ENCODE measurements at regions not wholly inside any gene's neighbourhood (a gene's known extent, or its start where the extent isn't known, plus 50 kb on each side); places are given as distances from the start of the nearest gene placed in this dataset.

GRCh38 chr2:128421286-128421685 lies 102.6 kb upstream of the HS6ST1 start:
- Mint-ChIP-seq H3K4me3 (no peak overlapping the region), H3K27ac (no peak overlapping the region), H3K36me3 (peaks cover 5 to 17% of the 10 kb centered on the region in 2 donors), H3K4me1 (no peaks in the 10 kb centered on the region), H3K9me3 (peaks cover 6 to 20% (median 11%) of the 10 kb centered on the region in 7 donors), H3K27me3 (no peaks in the 10 kb centered on the region)
- no peak for ATAC-seq (ENCODE audit: low read depth in 2 of 2)
- DNase-seq, result no peak

GRCh38 chr2:128421861-128422311 lies 103.2 kb upstream of the HS6ST1 start:
- H3K27ac Mint-ChIP-seq, result no peak overlapping the region
- peaks cover 6 to 20% (median 11%) of the 10 kb centered on the region in 7 donors for H3K9me3 Mint-ChIP-seq
- DNase-seq (no peak), ATAC-seq (ENCODE audit: low read depth in 2 of 2) (no peak)
- peaks cover 5 to 17% of the 10 kb centered on the region in 2 donors for H3K36me3 Mint-ChIP-seq
- H3K27me3 Mint-ChIP-seq, result no peaks in the 10 kb centered on the region
- peak overlapping the region in 1 of 8 donors; percentile 57 for H3K4me3 Mint-ChIP-seq
- H3K4me1 Mint-ChIP-seq, result no peaks in the 10 kb centered on the region

GRCh38 chr2:128422571-128422970 lies 103.9 kb upstream of the HS6ST1 start:
- no peak for DNase-seq
- Mint-ChIP-seq H3K27ac (no peak overlapping the region), H3K4me1 (no peaks in the 10 kb centered on the region)

GRCh38 chr2:128423788-128424165 lies 105.1 kb upstream of the HS6ST1 start:
- Mint-ChIP-seq H3K4me3 (peak overlapping the region in 1 of 8 donors; percentile 12), H3K4me1 (no peaks in the 10 kb centered on the region), H3K36me3 (peaks cover 5 to 17% of the 10 kb centered on the region in 2 donors), H3K27me3 (no peaks in the 10 kb centered on the region), H3K27ac (no peak overlapping the region), H3K9me3 (peaks cover 6 to 24% (median 14%) of the 10 kb centered on the region in 7 donors)
- ATAC-seq (ENCODE audit: low read depth in 2 of 2), result no peak
- DNase-seq, result no peak

More at GRCh38 chr2:128422571-128422970, 103.9 kb upstream of the HS6ST1 start:
- peaks cover 6 to 20% (median 11%) of the 10 kb centered on the region in 7 donors for H3K9me3 Mint-ChIP-seq
- no peak for ATAC-seq (ENCODE audit: low read depth in 2 of 2)
- no peaks in the 10 kb centered on the region for H3K27me3 Mint-ChIP-seq
- peak overlapping the region in 1 of 8 donors; percentile 21 for H3K4me3 Mint-ChIP-seq
- H3K36me3 Mint-ChIP-seq, result peaks cover 5 to 17% of the 10 kb centered on the region in 2 donors

GRCh38 chr2:128424406-128425171 lies 105.9 kb upstream of the HS6ST1 start:
- Mint-ChIP-seq H3K9me3 (peaks cover 6 to 29% (median 17%) of the 10 kb centered on the region in 7 donors), H3K4me1 (no peaks in the 10 kb centered on the region), H3K27ac (no peak overlapping the region), H3K36me3 (peaks cover 4 to 18% of the 10 kb centered on the region in 2 donors), H3K27me3 (no peaks in the 10 kb centered on the region), H3K4me3 (no peak overlapping the region)
- no peak for DNase-seq
- ATAC-seq (ENCODE audit: low read depth in 2 of 2), result no peak

GRCh38 chr2:128425216-128425615 lies 106.5 kb upstream of the HS6ST1 start:
- DNase-seq (no peak), ATAC-seq (ENCODE audit: low read depth in 2 of 2) (no peak)
- H3K27ac Mint-ChIP-seq, result no peak overlapping the region

GRCh38 chr2:128425731-128426620 lies 107.3 kb upstream of the HS6ST1 start:
- Mint-ChIP-seq H3K27ac (no peak overlapping the region), H3K4me3 (no peak overlapping the region), H3K27me3 (no peaks in the 10 kb centered on the region), H3K9me3 (peaks cover 4 to 28% (median 21%) of the 10 kb centered on the region in 7 donors), H3K4me1 (no peaks in the 10 kb centered on the region), H3K36me3 (peaks cover 3 to 11% of the 10 kb centered on the region in 2 donors)
- ATAC-seq (ENCODE audit: low read depth in 2 of 2) (no peak), DNase-seq (no peak)

More at GRCh38 chr2:128425216-128425615, 106.5 kb upstream of the HS6ST1 start:
- Mint-ChIP-seq H3K9me3 (peaks cover 6 to 29% (median 16%) of the 10 kb centered on the region in 7 donors), H3K4me3 (no peak overlapping the region), H3K4me1 (no peaks in the 10 kb centered on the region), H3K36me3 (peaks cover 3 to 15% of the 10 kb centered on the region in 2 donors), H3K27me3 (no peaks in the 10 kb centered on the region)

GRCh38 chr2:128427413-128427755 lies 108.7 kb upstream of the HS6ST1 start:
- Mint-ChIP-seq H3K27me3 (no peaks in the 10 kb centered on the region), H3K36me3 (peaks cover 3 to 11% of the 10 kb centered on the region in 2 donors), H3K4me1 (no peaks in the 10 kb centered on the region), H3K9me3 (peaks cover 4 to 29% (median 21%) of the 10 kb centered on the region in 7 donors), H3K27ac (no peak overlapping the region), H3K4me3 (no peak overlapping the region)
- ATAC-seq (ENCODE audit: low read depth in 2 of 2) (no peak), DNase-seq (no peak)

GRCh38 chr2:128428415-128428814 lies 109.7 kb upstream of the HS6ST1 start:
- H3K36me3 Mint-ChIP-seq, result peaks cover 3 to 16% of the 10 kb centered on the region in 2 donors
- no peaks in the 10 kb centered on the region for H3K27me3 Mint-ChIP-seq
- ATAC-seq (ENCODE audit: low read depth in 2 of 2) (no peak), DNase-seq (no peak)
- no peak overlapping the region for H3K27ac Mint-ChIP-seq
- no peaks in the 10 kb centered on the region for H3K4me1 Mint-ChIP-seq
- no peak overlapping the region for H3K4me3 Mint-ChIP-seq
- H3K9me3 Mint-ChIP-seq, result peaks cover 4 to 34% (median 23%) of the 10 kb centered on the region in 7 donors

GRCh38 chr2:128432423-128432822 lies 113.8 kb upstream of the HS6ST1 start:
- Mint-ChIP-seq H3K4me1 (no peaks in the 10 kb centered on the region), H3K27me3 (peaks cover 0 to 4% (median 0%) of the 10 kb centered on the region in 3 donors), H3K9me3 (peaks cover 4 to 34% (median 23%) of the 10 kb centered on the region in 7 donors), H3K27ac (no peak overlapping the region), H3K4me3 (no peak overlapping the region), H3K36me3 (peaks cover 3 to 16% of the 10 kb centered on the region in 2 donors)
- no peak for DNase-seq
- no peak for ATAC-seq (ENCODE audit: low read depth in 2 of 2)

GRCh38 chr2:128433911-128434550 lies 115.4 kb upstream of the HS6ST1 start:
- no peaks in the 10 kb centered on the region for H3K4me1 Mint-ChIP-seq
- H3K4me3 Mint-ChIP-seq, result no peak overlapping the region
- DNase-seq, result no peak
- peaks cover 0 to 4% (median 0%) of the 10 kb centered on the region in 3 donors for H3K27me3 Mint-ChIP-seq
- H3K36me3 Mint-ChIP-seq, result peaks cover 3 to 16% of the 10 kb centered on the region in 2 donors
- ATAC-seq (ENCODE audit: low read depth in 2 of 2), result no peak
- H3K9me3 Mint-ChIP-seq, result peaks cover 4 to 27% (median 17%) of the 10 kb centered on the region in 7 donors
- H3K27ac Mint-ChIP-seq, result peak overlapping the region in 1 of 6 donors; percentile 24

- peaks cover 0 to 11% (median 4%) of the 10 kb centered on the region in 7 donors for H3K9me3 Mint-ChIP-seq
- ATAC-seq (ENCODE audit: low read depth in 2 of 2), result no peak
- peaks cover 0 to 9% of the 10 kb centered on the region in 2 donors for H3K36me3 Mint-ChIP-seq
- peaks cover 0 to 10% (median 4%) of the 10 kb centered on the region in 3 donors for H3K27me3 Mint-ChIP-seq
- peak overlapping the region in 1 of 6 donors; percentile 16 for H3K27ac Mint-ChIP-seq
- H3K4me3 Mint-ChIP-seq, result no peak overlapping the region
- no peak for DNase-seq
- peaks cover 0 to 1% (median 0%) of the 10 kb centered on the region in 3 donors for H3K4me1 Mint-ChIP-seq
Observed at GRCh38 chr2:128435576-128436478, 117.2 kb upstream of the HS6ST1 start.
